ENCODE measurements at regions not wholly inside any gene's neighbourhood (a gene's known extent, or its start where the extent isn't known, plus 50 kb on each side); places are given as distances from the start of the nearest gene placed in this dataset.

GRCh38 chr5:171676286-171676944 lies 109.2 kb upstream of the SMIM23 start:
- no peak overlapping the region for H3K4me3 Mint-ChIP-seq (ENCODE audit: unreplicated experiment)
- peaks cover 10% of the 10 kb centered on the region for H3K36me3 Mint-ChIP-seq (ENCODE audit: unreplicated experiment)
- DNase-seq = no peak
- no peaks in the 10 kb centered on the region for H3K27me3 Mint-ChIP-seq (ENCODE audit: unreplicated experiment)
- H3K9me3 Mint-ChIP-seq (ENCODE audit: unreplicated experiment) = peaks cover 2% of the 10 kb centered on the region
- H3K4me1 Mint-ChIP-seq (ENCODE audit: low read depth, unreplicated experiment) = peaks cover 4% of the 10 kb centered on the region
- H3K27ac Mint-ChIP-seq (ENCODE audit: unreplicated experiment) = no peak overlapping the region
- TF ChIP-seq CTCF (IDR thresholded peaks at IDR 0.05; ENCODE audit: partially characterized antibody, unreplicated experiment) = no peak

- no peak for DNase-seq
- Mint-ChIP-seq H3K27ac (ENCODE audit: unreplicated experiment) (no peak overlapping the region), H3K4me3 (ENCODE audit: unreplicated experiment) (no peak overlapping the region), H3K4me1 (ENCODE audit: low read depth, unreplicated experiment) (peaks cover 4% of the 10 kb centered on the region), H3K27me3 (ENCODE audit: unreplicated experiment) (no peaks in the 10 kb centered on the region), H3K9me3 (ENCODE audit: unreplicated experiment) (no peaks in the 10 kb centered on the region), H3K36me3 (ENCODE audit: unreplicated experiment) (peaks cover 6% of the 10 kb centered on the region)
- TF ChIP-seq CTCF (IDR thresholded peaks at IDR 0.05; ENCODE audit: partially characterized antibody, unreplicated experiment) = no peak
Measured at GRCh38 chr5:171678646-171679045, 107.0 kb upstream of the SMIM23 start.

GRCh38 chr5:171680485-171680884 lies 105.1 kb upstream of the SMIM23 start:
- no peaks in the 10 kb centered on the region for H3K9me3 Mint-ChIP-seq (ENCODE audit: unreplicated experiment)
- H3K27ac Mint-ChIP-seq (ENCODE audit: unreplicated experiment) = no peak overlapping the region
- DNase-seq = no peak
- H3K36me3 Mint-ChIP-seq (ENCODE audit: unreplicated experiment) = no peaks in the 10 kb centered on the region
- TF ChIP-seq CTCF (IDR thresholded peaks at IDR 0.05; ENCODE audit: partially characterized antibody, unreplicated experiment) = no peak
- no peak overlapping the region for H3K4me3 Mint-ChIP-seq (ENCODE audit: unreplicated experiment)
- no peaks in the 10 kb centered on the region for H3K4me1 Mint-ChIP-seq (ENCODE audit: low read depth, unreplicated experiment)
- no peaks in the 10 kb centered on the region for H3K27me3 Mint-ChIP-seq (ENCODE audit: unreplicated experiment)

DNA sequence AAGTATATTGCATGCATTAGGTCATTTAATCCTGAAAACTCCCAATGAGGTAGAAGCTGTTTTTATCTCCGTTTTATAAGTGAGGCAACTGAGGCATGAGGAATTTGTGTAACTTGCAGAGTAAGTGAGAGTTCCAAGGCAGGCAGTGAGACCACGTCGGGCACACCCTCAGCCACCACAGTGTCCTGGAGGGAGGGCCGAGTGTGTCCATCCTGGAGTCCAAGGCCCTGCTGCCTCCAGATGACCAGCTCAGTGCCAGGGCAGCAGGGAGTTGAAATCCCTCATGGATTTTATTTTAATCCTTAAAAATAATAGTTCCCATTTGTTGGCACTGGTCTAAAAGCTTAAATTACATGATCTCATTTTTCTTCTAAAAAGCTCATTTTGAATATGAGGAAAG lies 104.6 kb upstream of the SMIM23 start:
- no peaks in the 10 kb centered on the region for H3K4me1 Mint-ChIP-seq (ENCODE audit: low read depth, unreplicated experiment)
- no peaks in the 10 kb centered on the region for H3K9me3 Mint-ChIP-seq (ENCODE audit: unreplicated experiment)
- H3K4me3 Mint-ChIP-seq (ENCODE audit: unreplicated experiment) = no peak overlapping the region
- H3K27ac Mint-ChIP-seq (ENCODE audit: unreplicated experiment) = no peak overlapping the region
- DNase-seq = no peak
- H3K36me3 Mint-ChIP-seq (ENCODE audit: unreplicated experiment) = no peaks in the 10 kb centered on the region
- H3K27me3 Mint-ChIP-seq (ENCODE audit: unreplicated experiment) = no peaks in the 10 kb centered on the region
- TF ChIP-seq CTCF (IDR thresholded peaks at IDR 0.05; ENCODE audit: partially characterized antibody, unreplicated experiment) = no peak

DNA sequence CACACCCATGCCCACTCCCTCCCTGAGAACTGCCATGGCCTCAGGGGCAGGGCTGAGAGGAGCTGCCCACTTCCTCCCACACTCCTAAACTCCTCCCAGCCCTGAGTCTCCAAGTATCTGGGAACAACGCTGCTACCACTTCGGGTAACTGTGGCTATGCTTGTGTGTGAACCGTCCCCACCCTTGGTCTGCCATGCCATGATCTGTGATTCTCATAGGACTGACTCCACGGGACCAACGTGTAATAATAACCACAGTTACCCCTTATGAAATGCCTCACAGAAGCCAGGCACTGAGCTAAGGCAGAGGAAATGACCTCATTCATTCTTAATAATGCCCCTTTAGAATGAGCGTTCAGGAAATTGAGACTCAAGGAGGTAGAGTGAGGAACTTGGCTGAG lies 103.9 kb upstream of the SMIM23 start:
- Mint-ChIP-seq H3K27me3 (ENCODE audit: unreplicated experiment) (no peaks in the 10 kb centered on the region), H3K4me3 (ENCODE audit: unreplicated experiment) (no peak overlapping the region), H3K36me3 (ENCODE audit: unreplicated experiment) (no peaks in the 10 kb centered on the region), H3K27ac (ENCODE audit: unreplicated experiment) (no peak overlapping the region), H3K4me1 (ENCODE audit: low read depth, unreplicated experiment) (no peaks in the 10 kb centered on the region), H3K9me3 (ENCODE audit: unreplicated experiment) (no peaks in the 10 kb centered on the region)
- DNase-seq = no peak
- no peak for TF ChIP-seq CTCF (IDR thresholded peaks at IDR 0.05; ENCODE audit: partially characterized antibody, unreplicated experiment)
